ENCODE measurements at regions not wholly inside any gene's neighbourhood (a gene's known extent, or its start where the extent isn't known, plus 50 kb on each side); places are given as distances from the start of the nearest gene placed in this dataset.
A peak's percentile ranks its signal among the peaks of the same experiment; 100 is the strongest.

GRCh38 chr7:139159900-139160675, 50.6 kb upstream of the ZC3HAV1 start:
- Mint-ChIP-seq H3K4me1 (no peaks in the 10 kb centered on the region), H3K9me3 (peaks cover 0 to 12% (median 2%) of the 10 kb centered on the region in 9 donors), H3K36me3 (peaks cover 0 to 28% (median 5%) of the 10 kb centered on the region in 3 donors), H3K27ac (no peak overlapping the region), H3K4me3 (no peak overlapping the region), H3K27me3 (no peaks in the 10 kb centered on the region)
- DNase-seq (no peak), ATAC-seq (no peak)
- POLR2A ChIA-PET: no interaction called here

- no peak for DNase-seq
- Mint-ChIP-seq H3K27me3 (peaks cover 0 to 1% (median 0%) of the 10 kb centered on the region in 5 donors), H3K27ac (no peak overlapping the region), H3K9me3 (no peaks in the 10 kb centered on the region), H3K36me3 (peaks cover 0 to 12% (median 0%) of the 10 kb centered on the region in 3 donors), H3K4me1 (no peaks in the 10 kb centered on the region), H3K4me3 (no peak overlapping the region)
- POLR2A ChIA-PET: interaction anchor here (0.6 kb wide), 1 partner anchor 1323 kb away, joined by 3 read pairs; no protein-coding TSS in a partner anchor
- ATAC-seq: no peak
Measured at GRCh38 chr7:139168479-139168878, 59.0 kb upstream of the ZC3HAV1 start.

GRCh38 chr7:139169816-139170215, 60.3 kb upstream of the ZC3HAV1 start:
- H3K27ac Mint-ChIP-seq: no peak overlapping the region
- no peaks in the 10 kb centered on the region for H3K4me1 Mint-ChIP-seq
- peaks cover 0 to 1% (median 0%) of the 10 kb centered on the region in 5 donors for H3K27me3 Mint-ChIP-seq
- no peak overlapping the region for H3K4me3 Mint-ChIP-seq
- DNase-seq (no peak), ATAC-seq (no peak)
- peaks cover 0 to 10% (median 1%) of the 10 kb centered on the region in 3 donors for H3K36me3 Mint-ChIP-seq
- H3K9me3 Mint-ChIP-seq: no peaks in the 10 kb centered on the region
- POLR2A ChIA-PET: no interaction called here

- H3K27me3 Mint-ChIP-seq: peaks cover 0 to 1% (median 0%) of the 10 kb centered on the region in 5 donors
- POLR2A ChIA-PET: no interaction called here
- DNase-seq: no peak
- H3K9me3 Mint-ChIP-seq: no peaks in the 10 kb centered on the region
- no peaks in the 10 kb centered on the region for H3K4me1 Mint-ChIP-seq
- no peak for ATAC-seq
- H3K4me3 Mint-ChIP-seq: no peak overlapping the region
- H3K27ac Mint-ChIP-seq: no peak overlapping the region
- peaks cover 0 to 5% (median 2%) of the 10 kb centered on the region in 3 donors for H3K36me3 Mint-ChIP-seq
Measured at GRCh38 chr7:139172775-139173174, 58.3 kb upstream of the UBN2 start.

- Mint-ChIP-seq H3K27me3 (no peaks in the 10 kb centered on the region), H3K9me3 (no peaks in the 10 kb centered on the region), H3K4me3 (no peak overlapping the region), H3K27ac (no peak overlapping the region), H3K36me3 (peaks cover 0 to 18% (median 4%) of the 10 kb centered on the region in 3 donors), H3K4me1 (no peaks in the 10 kb centered on the region)
- POLR2A ChIA-PET: no interaction called here
- no peak for DNase-seq
- ATAC-seq: no peak
Measured at GRCh38 chr7:139177696-139178095, 53.3 kb upstream of the UBN2 start.

GRCh38 chr7:139180700-139181311, 50.2 kb upstream of the UBN2 start:
- no peak overlapping the region for H3K4me3 Mint-ChIP-seq
- ATAC-seq (no peak), DNase-seq (no peak)
- peaks cover 0 to 24% (median 7%) of the 10 kb centered on the region in 3 donors for H3K36me3 Mint-ChIP-seq
- POLR2A ChIA-PET: no interaction called here
- no peaks in the 10 kb centered on the region for H3K9me3 Mint-ChIP-seq
- H3K27ac Mint-ChIP-seq: peak overlapping the region in 1 of 10 donors; percentile 45
- H3K27me3 Mint-ChIP-seq: no peaks in the 10 kb centered on the region
- H3K4me1 Mint-ChIP-seq: peaks cover 0 to 5% (median 0%) of the 10 kb centered on the region in 4 donors

Data from naive thymus-derived CD8-positive, alpha-beta T cell (primary cell).